LNCaP clone FGC (cell line): ENCODE measurements at regions not wholly inside any gene's neighbourhood (a gene's known extent, or its start where the extent isn't known, plus 50 kb on each side); places are given as distances from the start of the nearest gene placed in this dataset.

Experiments
- DNase-seq: peaks from one replicate; pipeline ENCODE4 v3.0.0-alpha.2; 2011; ENCODE audit warnings: low read depth
- H3K4me3 ChIP-seq: 2 replicates; pipeline ENCODE4 v1.5.1; 2011; ENCODE audit warnings: mild to moderate bottlenecking, low read depth, low read length, control low read depth
- CTCF ChIP-seq: IDR thresholded peaks from 2 replicates; pipeline ENCODE4 v1.5.1; 2012; ENCODE audit warnings: mild to moderate bottlenecking; ENCODE audit not compliant: control insufficient read depth, insufficient read depth; ENCODE audit errors: extremely low read depth

DNA sequence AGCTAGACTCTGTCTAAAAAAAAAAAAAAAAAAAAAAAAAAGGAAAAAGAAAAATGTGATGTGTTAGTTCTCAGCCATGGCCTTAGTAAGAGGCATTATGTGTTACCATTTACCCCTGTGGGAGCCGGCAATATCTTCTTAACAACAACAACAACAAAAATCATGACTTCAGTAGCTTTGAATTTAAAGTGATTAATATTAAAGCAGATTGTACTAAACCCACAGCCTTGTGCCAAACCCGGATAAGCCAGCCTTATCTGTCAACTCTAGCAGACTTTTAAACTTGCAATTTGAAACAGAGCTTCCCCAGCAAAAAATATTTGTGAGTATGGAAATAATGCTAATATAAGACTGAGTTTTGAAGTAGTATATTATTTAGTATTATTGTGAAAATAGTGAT, 462.1 kb upstream of the GNPDA2 start:
- TF ChIP-seq CTCF = no peak
- no peak overlapping the region for H3K4me3 ChIP-seq
- DNase-seq = no peak

- DNase-seq = no peak
- TF ChIP-seq CTCF = no peak
- H3K4me3 ChIP-seq = no peak overlapping the region
Measured at GRCh38 chr4:45186249-45186648, 459.9 kb upstream of the GNPDA2 start.

DNA sequence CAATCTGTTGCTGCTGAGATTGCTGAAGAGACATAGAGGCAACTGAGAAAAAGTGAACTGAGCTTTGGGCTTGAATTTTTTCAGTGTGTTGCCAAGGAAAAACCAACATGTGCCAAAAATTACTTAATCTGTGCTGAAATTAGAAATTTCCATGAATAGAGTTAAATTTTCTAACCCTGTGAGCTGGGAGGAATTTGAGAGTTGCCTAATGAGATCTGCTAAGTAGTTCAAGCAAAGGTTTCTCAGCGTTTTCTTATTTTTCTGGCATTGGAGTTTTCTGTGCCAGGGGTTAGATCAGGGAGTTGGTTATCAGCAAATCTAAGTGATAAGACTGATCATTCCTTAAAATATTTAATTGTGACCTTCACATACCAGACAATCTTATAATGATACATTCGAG, 457.5 kb upstream of the GNPDA2 start:
- TF ChIP-seq CTCF = no peak
- no peak overlapping the region for H3K4me3 ChIP-seq
- DNase-seq = no peak

- TF ChIP-seq CTCF = no peak
- H3K4me3 ChIP-seq = no peak overlapping the region
- DNase-seq = no peak
Measured at GRCh38 chr4:45172636-45173035, 446.3 kb upstream of the GNPDA2 start.

DNA sequence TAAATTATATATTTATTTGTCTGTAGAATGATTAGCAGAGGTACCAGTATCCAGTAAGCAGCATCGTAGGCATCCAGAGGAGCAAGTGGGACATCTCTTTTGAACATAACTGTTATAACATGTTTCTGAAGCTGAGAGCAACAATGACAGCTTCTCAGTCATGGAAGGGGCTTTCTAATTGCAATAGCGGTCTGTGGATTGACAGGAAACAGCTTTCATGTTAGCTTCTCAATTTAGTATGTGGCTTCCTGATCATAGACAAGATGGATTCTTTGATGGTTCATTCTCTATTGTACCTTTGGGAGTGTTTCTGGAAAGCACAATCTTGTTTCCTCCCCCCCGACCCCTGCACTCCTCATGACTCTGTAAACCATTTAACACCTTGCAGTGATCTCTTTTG, 434.6 kb upstream of the GNPDA2 start:
- no peak for TF ChIP-seq CTCF
- no peak for DNase-seq
- H3K4me3 ChIP-seq = no peak overlapping the region

DNA sequence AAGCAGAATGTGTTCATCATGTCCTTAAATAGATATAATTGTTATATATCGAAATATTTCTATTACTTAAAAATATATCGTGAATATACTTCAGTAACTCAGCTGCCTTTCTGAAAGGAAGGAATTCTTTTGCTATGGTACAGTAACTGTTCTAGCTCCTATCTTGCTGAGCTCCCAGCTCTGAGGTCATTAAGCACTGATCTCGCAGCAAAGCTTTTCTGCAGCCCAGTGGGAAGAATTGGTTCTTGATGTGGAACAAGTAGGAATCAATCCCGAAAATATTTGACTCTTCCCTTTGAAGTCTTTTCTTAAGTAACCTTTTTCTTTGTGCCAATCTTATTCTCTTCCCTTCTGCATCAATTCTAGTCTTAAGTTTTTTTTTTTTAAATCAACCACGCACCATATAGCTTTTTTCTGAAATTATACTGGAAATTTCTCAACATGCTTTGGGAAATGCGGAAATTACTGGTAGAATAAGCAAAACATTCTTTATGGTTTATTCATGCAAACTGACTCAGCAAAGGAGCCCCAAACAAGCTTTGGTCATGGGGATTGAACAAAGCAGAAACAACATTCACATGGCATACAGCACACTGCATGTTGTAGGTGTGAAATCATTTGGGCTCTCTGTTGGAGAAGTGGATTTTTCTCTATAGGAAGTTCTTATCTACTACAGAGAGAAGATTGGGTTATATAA, 428.9 kb upstream of the GNPDA2 start:
- no peak overlapping the region for H3K4me3 ChIP-seq
- DNase-seq = no peak
- no peak for TF ChIP-seq CTCF

DNA sequence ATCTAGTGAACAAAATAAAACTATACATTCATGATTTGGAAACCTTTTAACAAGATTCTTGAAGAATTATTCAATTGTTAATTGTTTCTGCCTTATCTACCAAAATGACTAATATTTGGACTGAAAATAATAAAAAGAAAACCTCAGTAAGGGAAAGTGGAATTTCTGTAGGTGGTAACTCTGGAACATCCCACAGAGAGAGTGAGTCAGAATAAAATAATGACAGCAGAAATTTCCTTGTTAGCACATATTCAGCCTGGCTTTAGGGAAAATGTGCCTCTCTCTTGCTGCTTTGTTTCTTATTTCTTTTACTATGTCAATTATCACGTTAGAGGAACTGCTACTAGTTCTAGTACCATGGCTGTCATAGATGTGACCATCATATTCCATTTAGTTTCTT, 421.5 kb upstream of the GNPDA2 start:
- TF ChIP-seq CTCF = no peak
- no peak for DNase-seq

More for the DNA sequence above, 421.5 kb upstream of the GNPDA2 start:
- H3K4me3 ChIP-seq = no peak overlapping the region
